GM06990 (cell line): ENCODE measurements at regions not wholly inside any gene's neighbourhood (a gene's known extent, or its start where the extent isn't known, plus 50 kb on each side); places are given as distances from the start of the nearest gene placed in this dataset.

Experiments used
- DNase-seq: peaks from one replicate; pipeline ENCODE4 v3.0.0-alpha.2; 2011; ENCODE audit not compliant: insufficient read length; ENCODE audit errors: extremely low read depth
- H3K27me3 ChIP-seq: replicated peaks from 2 replicates; pipeline ENCODE4 v1.6.0; 2011; ENCODE audit warnings: low read length; ENCODE audit not compliant: control insufficient read depth, insufficient read depth
- H3K36me3 ChIP-seq: 2 replicates; pipeline ENCODE4 v1.5.1; 2011; ENCODE audit warnings: low read length; ENCODE audit not compliant: control insufficient read depth, insufficient read depth
- H3K4me3 ChIP-seq: replicated peaks from 2 replicates; pipeline ENCODE4 v1.5.1; 2011; ENCODE audit warnings: low read depth, mild to moderate bottlenecking, control low read depth, low read length
- TF ChIP-seq, protein P1 (sequence below): IDR thresholded peaks from 2 replicates; pipeline ENCODE4 v1.5.1; 2011; ENCODE audit warnings: low read length, control low read depth, mild to moderate bottlenecking, inconsistent platforms; ENCODE audit not compliant: insufficient read depth, poor library complexity, severe bottlenecking

DNA sequence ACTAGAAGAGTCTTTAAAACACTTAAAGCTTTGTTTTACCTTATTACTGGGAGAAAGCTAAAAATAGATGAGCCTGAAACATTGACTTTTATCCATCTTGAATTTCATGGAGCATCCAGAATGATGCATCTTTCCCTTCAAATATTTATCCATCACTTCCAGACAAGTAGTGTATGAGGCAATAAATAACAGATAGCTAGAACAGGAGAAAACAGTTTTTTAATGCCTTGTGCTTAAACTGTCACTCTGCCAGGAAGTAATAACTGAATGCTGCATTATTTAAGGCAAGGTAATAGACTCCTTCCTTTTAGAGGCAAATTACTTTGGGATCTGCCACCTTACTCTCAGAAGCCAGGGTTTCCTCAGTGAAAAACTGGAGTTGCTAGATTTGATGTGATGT is 225.8 kb upstream of the NAALADL2 start:
- TF ChIP-seq, protein P1, sequence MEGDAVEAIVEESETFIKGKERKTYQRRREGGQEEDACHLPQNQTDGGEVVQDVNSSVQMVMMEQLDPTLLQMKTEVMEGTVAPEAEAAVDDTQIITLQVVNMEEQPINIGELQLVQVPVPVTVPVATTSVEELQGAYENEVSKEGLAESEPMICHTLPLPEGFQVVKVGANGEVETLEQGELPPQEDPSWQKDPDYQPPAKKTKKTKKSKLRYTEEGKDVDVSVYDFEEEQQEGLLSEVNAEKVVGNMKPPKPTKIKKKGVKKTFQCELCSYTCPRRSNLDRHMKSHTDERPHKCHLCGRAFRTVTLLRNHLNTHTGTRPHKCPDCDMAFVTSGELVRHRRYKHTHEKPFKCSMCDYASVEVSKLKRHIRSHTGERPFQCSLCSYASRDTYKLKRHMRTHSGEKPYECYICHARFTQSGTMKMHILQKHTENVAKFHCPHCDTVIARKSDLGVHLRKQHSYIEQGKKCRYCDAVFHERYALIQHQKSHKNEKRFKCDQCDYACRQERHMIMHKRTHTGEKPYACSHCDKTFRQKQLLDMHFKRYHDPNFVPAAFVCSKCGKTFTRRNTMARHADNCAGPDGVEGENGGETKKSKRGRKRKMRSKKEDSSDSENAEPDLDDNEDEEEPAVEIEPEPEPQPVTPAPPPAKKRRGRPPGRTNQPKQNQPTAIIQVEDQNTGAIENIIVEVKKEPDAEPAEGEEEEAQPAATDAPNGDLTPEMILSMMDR, result no peak
- H3K27me3 ChIP-seq, result no peaks in the 10 kb centered on the region
- H3K36me3 ChIP-seq, result no peaks in the 10 kb centered on the region
- DNase-seq, result no peak
- no peak overlapping the region for H3K4me3 ChIP-seq

DNA sequence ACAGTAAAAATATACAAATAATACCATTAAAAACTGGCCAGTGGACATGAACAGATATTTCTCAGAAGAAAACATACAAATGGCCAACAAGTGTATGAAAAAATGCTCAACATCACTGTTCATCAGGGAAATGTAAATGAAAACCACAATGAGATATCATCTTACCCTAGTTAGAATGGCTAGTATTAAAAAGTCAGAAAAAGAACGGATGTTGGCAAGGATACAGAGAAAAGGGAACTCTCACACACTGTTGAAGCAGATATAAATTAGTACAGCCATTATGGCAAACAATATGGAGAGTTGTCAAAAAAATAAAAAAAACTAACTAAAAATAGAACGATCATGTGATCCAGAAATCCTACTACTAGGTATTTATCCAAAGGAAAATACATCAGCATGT is 222.7 kb upstream of the NAALADL2 start:
- DNase-seq, result no peak
- Histone ChIP-seq H3K36me3 (no peaks in the 10 kb centered on the region), H3K27me3 (no peaks in the 10 kb centered on the region), H3K4me3 (no peak overlapping the region)
- TF ChIP-seq, protein P1, result no peak

GRCh38 chr3:174639406-174639805 is 219.7 kb upstream of the NAALADL2 start:
- no peaks in the 10 kb centered on the region for H3K36me3 ChIP-seq
- DNase-seq, result no peak
- no peaks in the 10 kb centered on the region for H3K27me3 ChIP-seq
- H3K4me3 ChIP-seq, result no peak overlapping the region
- TF ChIP-seq, protein P1, result no peak

DNA sequence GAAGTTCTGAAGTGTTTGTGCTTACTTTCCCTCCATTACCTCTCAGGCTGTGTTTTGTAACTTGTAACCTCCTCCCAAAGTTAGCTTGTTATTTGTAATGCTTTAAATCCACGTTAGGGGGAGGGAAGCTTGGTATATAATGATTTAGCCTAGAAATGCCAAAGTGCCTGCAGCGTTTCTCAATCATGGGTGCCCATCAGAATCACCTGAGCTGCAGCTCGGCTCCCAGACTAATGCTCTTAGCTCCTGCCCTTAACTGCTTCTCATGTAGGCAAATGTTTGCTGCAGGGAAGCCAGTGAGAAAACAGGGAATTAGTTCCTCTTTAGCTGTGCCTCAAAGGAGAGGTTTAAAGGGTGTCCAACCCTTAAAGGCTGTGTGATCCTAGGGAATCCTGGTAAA is 219.2 kb upstream of the NAALADL2 start:
- no peaks in the 10 kb centered on the region for H3K36me3 ChIP-seq
- H3K4me3 ChIP-seq, result no peak overlapping the region
- TF ChIP-seq, protein P1, result no peak
- DNase-seq, result no peak
- H3K27me3 ChIP-seq, result no peaks in the 10 kb centered on the region

DNA sequence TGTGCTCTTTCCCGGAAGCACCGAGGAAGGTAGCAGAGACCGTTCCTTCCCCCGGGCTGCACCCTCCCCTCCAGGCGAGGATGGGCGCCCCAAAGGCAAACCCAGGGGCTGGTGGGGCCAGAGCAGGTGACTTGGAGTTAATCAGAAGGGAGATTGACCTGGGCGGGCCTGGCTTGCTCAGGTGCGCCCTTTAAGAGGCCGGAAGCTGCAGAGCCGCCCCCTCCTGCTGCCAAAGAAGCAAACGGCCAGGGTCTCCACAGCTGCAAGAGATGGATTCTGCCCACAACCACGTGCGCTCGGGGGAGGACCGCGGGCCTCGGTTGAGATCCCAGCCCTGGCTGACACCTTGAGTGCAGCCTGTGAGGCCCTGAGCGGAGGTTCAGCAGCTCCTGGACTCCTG is 218.2 kb upstream of the NAALADL2 start:
- DNase-seq, result no peak
- no peaks in the 10 kb centered on the region for H3K36me3 ChIP-seq
- TF ChIP-seq, protein P1, result no peak
- H3K27me3 ChIP-seq, result no peaks in the 10 kb centered on the region
- H3K4me3 ChIP-seq, result no peak overlapping the region

DNA sequence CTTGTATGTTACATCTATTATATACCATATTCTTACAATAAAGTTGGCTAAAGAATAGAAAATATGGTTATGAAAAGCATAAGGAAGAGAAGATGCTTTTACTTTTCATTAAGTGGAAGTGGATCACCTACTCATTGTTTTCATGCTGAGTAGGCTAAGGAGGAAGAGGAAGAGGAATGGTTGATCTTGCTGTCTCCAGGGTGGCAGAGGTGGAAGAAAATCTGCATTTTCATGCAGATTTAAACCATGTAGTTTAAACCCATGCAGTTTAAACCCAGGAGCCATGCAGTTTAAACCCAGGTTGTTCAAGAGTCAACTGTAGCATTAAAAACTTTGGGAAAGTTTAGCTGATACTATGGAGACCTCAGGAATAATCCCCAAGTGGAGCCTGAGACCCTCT is 214.8 kb upstream of the NAALADL2 start:
- Histone ChIP-seq H3K36me3 (no peaks in the 10 kb centered on the region), H3K4me3 (no peak overlapping the region), H3K27me3 (no peaks in the 10 kb centered on the region)
- TF ChIP-seq, protein P1, result no peak
- no peak for DNase-seq
